Psoas muscle (tissue), 7 donors: ENCODE measurements at regions not wholly inside any gene's neighbourhood (a gene's known extent, or its start where the extent isn't known, plus 50 kb on each side); places are given as distances from the start of the nearest gene placed in this dataset.

ENCODE experiments used
- ATAC-seq, 4 donors: fragments of 200-7000 bp; cut with Tn5 transposase; one replicate each; pipeline ENCODE4 v1.9.1; 2020; ENCODE audit warnings: moderate library complexity in 3 of 4, mild to moderate bottlenecking in 2 of 4
- DNase-seq, 2 donors: peaks; one replicate each; pipeline ENCODE4 v3.0.0-alpha.2; 2020
- H3K27ac ChIP-seq: fragments of 200-600 bp; one replicate; pipeline ENCODE4 v1.8.0; 2022
- H3K27me3 ChIP-seq, 3 donors: fragments of 200-600 bp in 1 of 3; one replicate each; pipeline versions ENCODE4 v1.6.1 to v1.8.0; 2013 to 2022; ENCODE audit warnings: low read length in 2 of 3, mild to moderate bottlenecking in 2 of 3, moderate library complexity in 1 of 3; ENCODE audit not compliant: insufficient read depth in 3 of 3
- H3K36me3 ChIP-seq, 2 donors: fragments of 200-600 bp in 1 of 2; one replicate each; pipeline versions ENCODE4 v1.6.1 to v1.8.0; 2013 to 2022; ENCODE audit warnings: low read depth in 1 of 2, mild to moderate bottlenecking in 1 of 2, moderate library complexity in 1 of 2; ENCODE audit not compliant: insufficient read depth in 1 of 2
- H3K4me1 ChIP-seq: fragments of 200-600 bp; one replicate; pipeline ENCODE4 v1.8.0; 2022
- H3K4me3 ChIP-seq: fragments of 200-600 bp; one replicate; pipeline ENCODE4 v1.8.0; 2022; ENCODE audit warnings: mild to moderate bottlenecking
- H3K9me3 ChIP-seq: fragments of 200-600 bp; one replicate; pipeline ENCODE4 v1.8.0; 2022
- CTCF ChIP-seq: fragments of 200-600 bp; IDR thresholded peaks from one replicate; pipeline ENCODE4 v1.8.0; 2022; ENCODE audit warnings: antibody characterized with exemption
- WGBS, 3 donors: extraction: QIAGEN DNeasy Blood & Tissue Kit; methylation state at CpG; one replicate each; pipeline versions ENCODE4 v1.1.6 to v1.1.7; 2013; 5-methylcytosine and 5-hydroxymethylcytosine counted together
- intact Hi-C, 2 donors: fragments of 100-400 bp; cut with DNase I; formaldehyde crosslinking; loops; one replicate each; pipeline versions ENCODE4 v1.11.0 to v1.14.2; 2022
- donor health status: healthy with polysubstance abuse.
- donor health status: DM: no; HTN: no; CAD: no; lungs with moderate emphysema.
- donor health status: Bipolar disorder and iron deficiency.
- donor health status: healthy.
- donor health status: DM: yes; HTN: yes; CAD: no.
- donor health status: DM: no; HTN: no; CAD: no.
- donor health status: DM: yes; HTN: yes; CAD: no.

- intact Hi-C loops: no loop called here
- peaks cover 0 to 1% (median 0%) of the 10 kb centered on the region in 3 donors for H3K27me3 ChIP-seq
- H3K4me3 ChIP-seq: no peak overlapping the region
- WGBS, 3 donors: 11 to 22% (median 13%) methylated on average over 5 of the region's 5 CpGs
- no peaks in the 10 kb centered on the region for H3K4me1 ChIP-seq
- ATAC-seq: no peak
- TF ChIP-seq CTCF: no peak
- DNase-seq: no peak
- no peak overlapping the region for H3K27ac ChIP-seq
- H3K9me3 ChIP-seq: no peaks in the 10 kb centered on the region
- no peaks in the 10 kb centered on the region for H3K36me3 ChIP-seq
Measured at GRCh38 chr20:41895241-41896032, 277.3 kb upstream of the CHD6 start.

- DNase-seq: no peak
Measured at GRCh38 chr20:41894255-41894963, 276.2 kb upstream of the CHD6 start.

DNA sequence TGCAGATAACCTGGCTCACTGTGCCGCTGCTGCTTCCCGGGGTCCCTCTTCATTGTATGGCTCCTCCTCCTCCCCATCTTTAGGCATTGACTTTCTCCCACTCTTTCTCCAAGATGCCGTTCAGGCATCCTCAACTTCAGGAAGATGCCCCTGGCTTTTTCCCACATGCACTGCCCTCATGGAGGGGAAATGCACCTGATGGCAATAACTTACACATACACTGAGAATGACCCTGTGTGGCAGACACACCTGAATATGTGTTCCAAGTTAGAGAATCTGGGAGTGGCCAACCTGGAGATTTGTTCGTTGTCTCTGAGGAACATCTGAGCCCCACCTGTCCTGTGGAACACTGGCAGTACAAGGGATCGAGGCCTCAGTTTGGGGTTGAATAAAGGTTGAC lies 273.9 kb upstream of the CHD6 start:
- Histone ChIP-seq H3K4me3 (no peak overlapping the region), H3K36me3 (no peaks in the 10 kb centered on the region), H3K9me3 (no peaks in the 10 kb centered on the region), H3K4me1 (no peaks in the 10 kb centered on the region), H3K27me3 (no peaks in the 10 kb centered on the region), H3K27ac (no peak overlapping the region)
- ATAC-seq (no peak), DNase-seq (no peak)
- WGBS, 3 donors: 74 to 87% (median 81%) methylated on average over 5 of the region's 5 CpGs
- intact Hi-C loops: no loop called here
- no peak for TF ChIP-seq CTCF

More at GRCh38 chr20:41894255-41894963, 276.2 kb upstream of the CHD6 start:
- H3K4me3 ChIP-seq: no peak overlapping the region
- 54 to 73% (median 63%) methylated on average over 9 to 10 of the region's 10 CpGs for WGBS, 3 donors
- no peaks in the 10 kb centered on the region for H3K36me3 ChIP-seq
- ATAC-seq: no peak
- no peaks in the 10 kb centered on the region for H3K4me1 ChIP-seq
- H3K27ac ChIP-seq: no peak overlapping the region
- H3K27me3 ChIP-seq: peaks cover 0 to 1% (median 0%) of the 10 kb centered on the region in 3 donors
- intact Hi-C loops: no loop called here
- no peaks in the 10 kb centered on the region for H3K9me3 ChIP-seq
- no peak for TF ChIP-seq CTCF

- no peaks in the 10 kb centered on the region for H3K27me3 ChIP-seq
- no peak for DNase-seq
- WGBS, 3 donors: 35 to 43% (median 38%) methylated on average over 4 of the region's 4 CpGs
- no peaks in the 10 kb centered on the region for H3K4me1 ChIP-seq
- no peak for ATAC-seq
- intact Hi-C loops: no loop called here
- no peaks in the 10 kb centered on the region for H3K36me3 ChIP-seq
- no peak for TF ChIP-seq CTCF
- no peaks in the 10 kb centered on the region for H3K9me3 ChIP-seq
- no peak overlapping the region for H3K4me3 ChIP-seq
- H3K27ac ChIP-seq: no peak overlapping the region
Measured at GRCh38 chr20:41889844-41890224, 271.7 kb upstream of the CHD6 start.
